K562 (cell line): ENCODE measurements at regions not wholly inside any gene's neighbourhood (a gene's known extent, or its start where the extent isn't known, plus 50 kb on each side); places are given as distances from the start of the nearest gene placed in this dataset.

Source experiments
- ATAC-seq: fragments of 200-7000 bp; cut with Tn5 transposase; 3 replicates; pipeline ENCODE4 v1.9.1; 2020; ENCODE audit warnings: moderate library complexity
- BruUV-seq: library from RNA; stranded (reverse); fragments of 400-500 nt; replicated peaks from 2 replicates; lab custom pipeline; 2021; lab: Mats Ljungman, UMichigan
- CTCF ChIA-PET: fragments of 300-600 bp; formaldehyde crosslinking; extraction: SDS; loops from one replicate; lab custom pipeline; 2021; ENCODE audit warnings: low intra/inter-chr PET ratio; lab: Yijun Ruan, JAX
- POLR2A ChIA-PET: fragments of 300-600, 350-650 bp; sonication (Branson Sonifier 250); formaldehyde crosslinking; extraction: SDS; loops from one replicate; lab custom pipeline; 2021; ENCODE audit warnings: antibody characterized with exemption, inconsistent platforms; lab: Yijun Ruan, JAX
- DNase-seq, 4 experiments: peaks; one replicate each; pipeline versions ENCODE4 v3.0.0 to v3.0.0-alpha.2; 2011 to 2018; ENCODE audit warnings: low spot score in 3 of 4, mixed read lengths in 3 of 4; ENCODE audit errors: extremely low read depth in 1 of 4
- FAIRE-seq: peaks from 2 replicates; lab custom pipeline; 2011; peaks lifted over from hg19 to GRCh38; lab: Jason Lieb, UNC
- H2AFZ ChIP-seq: 2 replicates; pipeline ENCODE4 v1.6.0; 2011; ENCODE audit warnings: low read depth, low read length, control low read depth, inconsistent platforms
- H3K27ac ChIP-seq: fragments of 200-600 bp; 3 replicates; pipeline ENCODE4 v1.8.0; 2011; ENCODE audit warnings: low read depth, mild to moderate bottlenecking, control low read depth, inconsistent platforms, low read length, moderate library complexity, mixed read lengths; ENCODE audit errors: extremely low read depth
- H3K27me3 ChIP-seq, 2 experiments: fragments of 300-600 bp in 1 of 2; 2 replicates in 1 of 2; 3 replicates in 1 of 2; pipeline versions ENCODE4 v1.6.0 to v1.8.0; 2011; ENCODE audit warnings: inconsistent platforms in 2 of 2, low read length in 2 of 2, mild to moderate bottlenecking in 1 of 2, mixed read lengths in 1 of 2, moderate library complexity in 1 of 2; ENCODE audit not compliant: control insufficient read depth in 2 of 2, insufficient read depth in 2 of 2
- H3K36me3 ChIP-seq: fragments of 300-600 bp; 3 replicates; pipeline ENCODE4 v1.8.0; 2011; ENCODE audit warnings: mild to moderate bottlenecking, low read length, inconsistent platforms; ENCODE audit not compliant: control insufficient read depth, insufficient read depth
- H3K4me1 ChIP-seq, 2 experiments: fragments of 200-600 bp in 1 of 2; replicated peaks in 1 of 2; 2 replicates in 1 of 2; 3 replicates in 1 of 2; pipeline versions ENCODE4 v1.5.1 to v1.8.0; 2011; ENCODE audit warnings: inconsistent platforms in 2 of 2, low read length in 2 of 2, mild to moderate bottlenecking in 1 of 2, mixed read lengths in 1 of 2, moderate library complexity in 1 of 2; ENCODE audit not compliant: control insufficient read depth in 2 of 2, insufficient read depth in 2 of 2
- H3K4me2 ChIP-seq: 2 replicates; pipeline ENCODE4 v1.6.1; 2011; ENCODE audit warnings: low read length, control low read depth, inconsistent platforms, mixed read lengths; ENCODE audit not compliant: insufficient read depth
- H3K4me3 ChIP-seq: fragments of 200-600 bp; sonication (generic), shearing (Covaris generic); 2 replicates; pipeline ENCODE4 v1.5.1; 2016; ENCODE audit warnings: control low read depth, inconsistent platforms
- H3K79me2 ChIP-seq: fragments of 200-600 bp; 3 replicates; pipeline ENCODE4 v1.8.0; 2011; ENCODE audit warnings: low read length, inconsistent platforms; ENCODE audit not compliant: control insufficient read depth, insufficient read depth
- H3K9ac ChIP-seq, 2 experiments: 2 replicates each; pipeline versions ENCODE4 v1.6.0 to v1.6.1; 2011; ENCODE audit warnings: low read depth in 2 of 2, low read length in 2 of 2, control low read depth in 1 of 2, inconsistent platforms in 1 of 2, mild to moderate bottlenecking in 1 of 2, mixed read lengths in 1 of 2; ENCODE audit not compliant: insufficient read depth in 1 of 2
- H3K9me1 ChIP-seq: one replicate; pipeline ENCODE4 v1.6.0; 2011; ENCODE audit warnings: inconsistent platforms, mild to moderate bottlenecking, low read length, moderate library complexity; ENCODE audit not compliant: control insufficient read depth, insufficient read depth
- H3K9me3 ChIP-seq: replicated peaks from 2 replicates; pipeline ENCODE4 v1.5.1; 2011; ENCODE audit warnings: low read depth, low read length, inconsistent platforms; ENCODE audit not compliant: control insufficient read depth, insufficient read depth
- H4K20me1 ChIP-seq: replicated peaks from 2 replicates; pipeline ENCODE4 v1.6.1; 2011; ENCODE audit warnings: low read length, inconsistent platforms, mixed read lengths; ENCODE audit not compliant: control insufficient read depth, insufficient read depth
- BHLHE40 ChIP-seq: IDR thresholded peaks from 2 replicates; pipeline ENCODE4 v1.6.1; 2011; ENCODE audit warnings: low read length, improper control_type of control experiment
- CBFA2T3 ChIP-seq: fragments of 450-650 bp; IDR thresholded peaks from 2 replicates; pipeline ENCODE4 v1.6.1; 2017
- CEBPG ChIP-seq, 3 experiments: fragments of 200-800 bp in 1 of 3; sonication (Bioruptor generic) in 1 of 3; sonication (generic) in 1 of 3; formaldehyde crosslinking in 1 of 3; IDR thresholded peaks in 2 of 3; conservative IDR thresholded peaks in 1 of 3; 2 replicates each; pipeline versions ENCODE4 v1.6.1 to v1.8.0; 2016 to 2022; ENCODE audit warnings: missing compliant biosample characterization in 2 of 3, missing genetic modification characterization in 2 of 3, mild to moderate bottlenecking in 1 of 3, missing genetic modification reagents in 1 of 3
- CREBBP ChIP-seq: IDR thresholded peaks from one replicate; pipeline ENCODE4 v1.6.1; 2012; ENCODE audit warnings: low read depth, mild to moderate bottlenecking, control low read depth, inconsistent platforms, low read length
- E2F3 ChIP-seq: fragments of 250-450 bp; sonication (Bioruptor Pico); IDR thresholded peaks from 2 replicates; pipeline ENCODE4 v1.4.0; 2020; ENCODE audit warnings: mild to moderate bottlenecking
- ELF2 ChIP-seq: fragments of 250-450 bp; sonication (Bioruptor Pico); IDR thresholded peaks from 2 replicates; pipeline ENCODE4 v1.5.0; 2021; ENCODE audit warnings: mild to moderate bottlenecking
- MAFK ChIP-seq: IDR thresholded peaks from 2 replicates; pipeline ENCODE4 v1.6.1; 2011; ENCODE audit warnings: low read length, improper control_type of control experiment
- NR2C1 ChIP-seq, 2 experiments: fragments of 450-650 bp; IDR thresholded peaks; 2 replicates each; pipeline ENCODE4 v1.6.1; 2017; ENCODE audit warnings: mild to moderate bottlenecking in 2 of 2, antibody characterized with exemption in 1 of 2, inconsistent platforms in 1 of 2, missing compliant biosample characterization in 1 of 2, missing genetic modification characterization in 1 of 2
- NR2C2 ChIP-seq, 2 experiments: fragments of 200-800 bp in 1 of 2; sonication (Bioruptor generic) in 1 of 2; sonication (generic) in 1 of 2; formaldehyde crosslinking in 1 of 2; IDR thresholded peaks; 2 replicates each; pipeline versions ENCODE4 v1.6.1 to v1.8.0; 2016 to 2022; ENCODE audit warnings: mild to moderate bottlenecking in 1 of 2, missing compliant biosample characterization in 1 of 2, missing genetic modification characterization in 1 of 2, missing genetic modification reagents in 1 of 2
- PYGO2 ChIP-seq: fragments of 450-650 bp; IDR thresholded peaks from 2 replicates; pipeline ENCODE4 v1.6.1; 2016; ENCODE audit warnings: mild to moderate bottlenecking, missing genetic modification characterization, moderate library complexity, missing compliant biosample characterization
- SREBF2 ChIP-seq: sonication (generic); formaldehyde crosslinking; IDR thresholded peaks from 2 replicates; pipeline ENCODE4 v1.4.0; 2020; ENCODE audit warnings: mild to moderate bottlenecking, missing genetic modification reagents
- TRIM25 ChIP-seq: fragments of 450-650 bp; IDR thresholded peaks from 2 replicates; pipeline ENCODE4 v1.7.0; 2016; ENCODE audit warnings: borderline replicate concordance
- ZBTB34 ChIP-seq: fragments of 250-450 bp; sonication (Bioruptor Pico); IDR thresholded peaks from 2 replicates; pipeline ENCODE4 v1.8.0; 2021; ENCODE audit warnings: mild to moderate bottlenecking, moderate library complexity
- ZC3H8 ChIP-seq: fragments of 450-650 bp; IDR thresholded peaks from 2 replicates; pipeline ENCODE4 v1.6.1; 2017
- ZFP30 ChIP-seq: fragments of 250-450 bp; sonication (Bioruptor Pico); IDR thresholded peaks from 2 replicates; pipeline ENCODE4 v1.8.0; 2022; ENCODE audit warnings: moderate library complexity, mild to moderate bottlenecking, inconsistent platforms, borderline replicate concordance
- ZNF695 ChIP-seq: fragments of 450-650 bp; formaldehyde crosslinking; IDR thresholded peaks from 2 replicates; pipeline ENCODE4 v1.4.0; 2020; ENCODE audit warnings: mild to moderate bottlenecking, moderate library complexity
- WGBS: fragments of 100-300 bp; shearing (Covaris generic); methylation state at CpG from one replicate; pipeline ENCODE4 v1.1.6; 2016; ENCODE audit warnings: low coverage, mixed read lengths; ENCODE audit not compliant: insufficient coverage; ENCODE audit errors: missing lambda C conversion rate; 5-methylcytosine and 5-hydroxymethylcytosine counted together
- in situ Hi-C: fragments of 300-500 bp; cut with MboI; formaldehyde crosslinking; loops from 4 replicates; pipeline ENCODE4 v1.15.0; 2018; ENCODE audit warnings: inconsistent platforms, mixed read lengths
- intact Hi-C: fragments of 100-400 bp; cut with micrococcal nuclease; formaldehyde crosslinking; loops from 2 replicates; pipeline ENCODE4 v1.14.2; 2022

GRCh38 chr2:150695451-150696135, 208.1 kb upstream of the RND3 start:
- CTCF ChIA-PET: no interaction called here
- intact Hi-C loops: no loop called here
- no peaks in the 10 kb centered on the region for H3K79me2 ChIP-seq
- H3K4me3 ChIP-seq: no peak overlapping the region
- no peak overlapping the region for H3K9ac ChIP-seq
- no peak overlapping the region for H3K4me2 ChIP-seq
- no peak for DNase-seq
- H3K4me1 ChIP-seq: no peaks in the 10 kb centered on the region
- TF ChIP-seq NR2C2 (CRISPR knock-in tag; IDR thresholded peaks at IDR 0.05) (no peak), NR2C2 (tag; IDR thresholded peaks at IDR 0.05) (no peak), BHLHE40 (no peak), CREBBP (no peak), ZFP30 (CRISPR knock-in tag) (no peak), PYGO2 (tag) (no peak), SREBF2 (CRISPR knock-in tag) (no peak), CBFA2T3 (no peak), E2F3 (CRISPR knock-in tag) (no peak), TRIM25 (no peak), ZC3H8 (no peak), NR2C1 (IDR thresholded peaks at IDR 0.05) (no peak), NR2C1 (tag; IDR thresholded peaks at IDR 0.05) (no peak), CEBPG (CRISPR knock-in tag; IDR thresholded peaks at IDR 0.05) (no peak), CEBPG (tag; conservative IDR thresholded peaks at IDR 0.05 in 1 of 2, IDR thresholded peaks at IDR 0.05 in 1 of 2) (no peak), ZNF695 (no peak), ELF2 (CRISPR knock-in tag) (no peak), ZBTB34 (CRISPR knock-in tag) (no peak), MAFK (no peak)
- TF ChIP-seq, all 486 proteins: peak for 0
- ATAC-seq (no peak), FAIRE-seq (no peak)
- no peaks in the 10 kb centered on the region for H3K36me3 ChIP-seq
- H3K9me1 ChIP-seq: no peaks in the 10 kb centered on the region
- WGBS: 3% methylated on average over 3 of the region's 3 CpGs
- no TSS peak for BruUV-seq
- H2AFZ ChIP-seq: no peak overlapping the region
- peaks cover 3% of the 10 kb centered on the region; the same call in 1 of the 2 replicates for H3K9me3 ChIP-seq
- H3K27me3 ChIP-seq: no peaks in the 10 kb centered on the region
- in situ Hi-C loops: no loop called here
- H4K20me1 ChIP-seq: no peaks in the 10 kb centered on the region
- POLR2A ChIA-PET: no interaction called here
- H3K27ac ChIP-seq: no peak overlapping the region
